ENCODE measurements at regions not wholly inside any gene's neighbourhood (a gene's known extent, or its start where the extent isn't known, plus 50 kb on each side); places are given as distances from the start of the nearest gene placed in this dataset.

DNA sequence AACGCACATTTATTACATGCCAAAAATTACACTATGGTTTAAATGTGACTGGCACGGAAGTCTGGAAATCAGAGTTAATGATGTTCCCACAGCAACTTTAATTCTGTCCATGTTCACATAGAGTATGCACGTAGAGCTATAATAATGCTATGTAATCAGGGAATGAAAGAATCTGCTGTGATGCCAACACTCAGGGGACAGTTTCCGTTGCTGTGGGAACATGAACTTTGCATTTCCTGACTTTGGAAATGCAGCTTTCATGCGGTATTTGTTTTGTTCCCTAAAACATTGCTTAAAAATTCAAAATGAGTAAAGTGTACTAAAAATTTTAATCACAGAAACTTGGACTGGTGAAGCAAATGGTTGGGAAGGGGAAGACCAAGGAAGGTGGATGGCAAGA, 65.7 kb downstream of the MAGEA1 start:
- no peak for TF ChIP-seq TAF1 (IDR thresholded peaks at IDR 0.05; ENCODE audit: low read depth, low read length)
- TF ChIP-seq, protein P1, sequence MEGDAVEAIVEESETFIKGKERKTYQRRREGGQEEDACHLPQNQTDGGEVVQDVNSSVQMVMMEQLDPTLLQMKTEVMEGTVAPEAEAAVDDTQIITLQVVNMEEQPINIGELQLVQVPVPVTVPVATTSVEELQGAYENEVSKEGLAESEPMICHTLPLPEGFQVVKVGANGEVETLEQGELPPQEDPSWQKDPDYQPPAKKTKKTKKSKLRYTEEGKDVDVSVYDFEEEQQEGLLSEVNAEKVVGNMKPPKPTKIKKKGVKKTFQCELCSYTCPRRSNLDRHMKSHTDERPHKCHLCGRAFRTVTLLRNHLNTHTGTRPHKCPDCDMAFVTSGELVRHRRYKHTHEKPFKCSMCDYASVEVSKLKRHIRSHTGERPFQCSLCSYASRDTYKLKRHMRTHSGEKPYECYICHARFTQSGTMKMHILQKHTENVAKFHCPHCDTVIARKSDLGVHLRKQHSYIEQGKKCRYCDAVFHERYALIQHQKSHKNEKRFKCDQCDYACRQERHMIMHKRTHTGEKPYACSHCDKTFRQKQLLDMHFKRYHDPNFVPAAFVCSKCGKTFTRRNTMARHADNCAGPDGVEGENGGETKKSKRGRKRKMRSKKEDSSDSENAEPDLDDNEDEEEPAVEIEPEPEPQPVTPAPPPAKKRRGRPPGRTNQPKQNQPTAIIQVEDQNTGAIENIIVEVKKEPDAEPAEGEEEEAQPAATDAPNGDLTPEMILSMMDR (IDR thresholded peaks at IDR 0.05; ENCODE audit: control extremely low read depth in 1 of 3, insufficient read depth in 1 of 3, low read depth in 1 of 3, low read length in 3 of 3) = no peak
- TF ChIP-seq EP300 (IDR thresholded peaks at IDR 0.05; ENCODE audit: borderline replicate concordance in 1 of 2, low read depth in 2 of 2, low read length in 2 of 2) = no peak
- TF ChIP-seq, protein P2, sequence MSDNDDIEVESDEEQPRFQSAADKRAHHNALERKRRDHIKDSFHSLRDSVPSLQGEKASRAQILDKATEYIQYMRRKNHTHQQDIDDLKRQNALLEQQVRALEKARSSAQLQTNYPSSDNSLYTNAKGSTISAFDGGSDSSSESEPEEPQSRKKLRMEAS (IDR thresholded peaks at IDR 0.05) = no peak
- TF ChIP-seq RBBP5 (IDR thresholded peaks at IDR 0.05; ENCODE audit: borderline replicate concordance, low read depth, low read length) = no peak
- TF ChIP-seq PHF8 (conservative IDR thresholded peaks at IDR 0.05; ENCODE audit: low read depth, low read length) = no peak
- TF ChIP-seq BACH1 (IDR thresholded peaks at IDR 0.05; ENCODE audit: low read length) = no peak
- no peak for TF ChIP-seq SIN3A (conservative IDR thresholded peaks at IDR 0.05 in 1 of 2, IDR thresholded peaks at IDR 0.05 in 1 of 2; ENCODE audit: low read depth in 1 of 2, low read length in 2 of 2)

Measured in H1 (cell line).